HL-60 (cell line): ENCODE measurements at regions not wholly inside any gene's neighbourhood (a gene's known extent, or its start where the extent isn't known, plus 50 kb on each side); places are given as distances from the start of the nearest gene placed in this dataset.

Experiments used
- DNase-seq, 2 experiments: peaks; one replicate each; pipeline ENCODE4 v3.0.0-alpha.2; 2010 to 2020; ENCODE audit warnings: low read depth in 1 of 2, low spot score in 1 of 2
- H3K27ac ChIP-seq: fragments of 250-450 bp; sonication (Bioruptor Pico); replicated peaks from 2 replicates; pipeline ENCODE4 v1.5.1; 2020; ENCODE audit warnings: mild to moderate bottlenecking, moderate library complexity
- H3K27me3 ChIP-seq: fragments of 250-450 bp; sonication (Bioruptor Pico); 2 replicates; pipeline ENCODE4 v1.5.1; 2021; ENCODE audit warnings: mild to moderate bottlenecking, moderate library complexity; ENCODE audit not compliant: insufficient read depth, poor library complexity, severe bottlenecking
- H3K4me3 ChIP-seq: replicated peaks from 2 replicates; pipeline ENCODE4 v1.5.1; 2011; ENCODE audit warnings: mild to moderate bottlenecking, control low read depth, low read length; ENCODE audit not compliant: insufficient read depth
- CTCF ChIP-seq: IDR thresholded peaks from one replicate; pipeline ENCODE4 v1.5.1; 2011; ENCODE audit warnings: low read length, control low read depth, inconsistent platforms; ENCODE audit not compliant: insufficient read depth
- GABPA ChIP-seq: IDR thresholded peaks from 2 replicates; pipeline ENCODE4 v1.6.1; 2012; ENCODE audit warnings: low read depth
- POLR2AphosphoS5 ChIP-seq: IDR thresholded peaks from 2 replicates; pipeline ENCODE4 v1.6.1; 2012; ENCODE audit warnings: low read depth
- SPI1 ChIP-seq: IDR thresholded peaks from 2 replicates; pipeline ENCODE4 v1.6.1; 2012; ENCODE audit warnings: low read depth, mild to moderate bottlenecking, borderline replicate concordance
- TF ChIP-seq, protein P1 (sequence below): IDR thresholded peaks from 2 replicates; pipeline ENCODE4 v1.6.1; 2012; ENCODE audit warnings: low read depth; ENCODE audit not compliant: insufficient replicate concordance

DNA sequence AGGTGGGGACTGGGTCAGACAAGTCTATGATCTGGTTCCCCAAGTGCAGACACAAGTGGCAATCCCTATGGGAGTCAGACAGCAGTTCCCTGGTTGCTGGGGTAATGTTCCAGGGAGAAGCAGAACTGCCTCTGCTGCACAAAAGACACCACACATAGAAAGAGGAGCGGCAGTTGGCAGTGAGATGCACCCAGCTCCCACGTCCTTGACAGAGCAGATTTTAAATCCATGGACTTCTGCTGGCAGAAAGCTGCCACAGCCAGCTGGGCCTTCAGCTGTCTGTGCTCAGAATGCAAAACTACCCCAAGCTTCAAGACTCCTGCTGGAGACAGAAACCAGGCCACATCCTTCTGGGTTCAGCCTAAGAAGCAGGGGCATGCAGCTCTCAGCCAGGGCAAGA, 147.2 kb downstream of the ETAA1 start:
- H3K27ac ChIP-seq, result no peak overlapping the region
- DNase-seq, result no peak
- TF ChIP-seq SPI1, result no peak
- no peak for TF ChIP-seq CTCF
- TF ChIP-seq, protein P1, sequence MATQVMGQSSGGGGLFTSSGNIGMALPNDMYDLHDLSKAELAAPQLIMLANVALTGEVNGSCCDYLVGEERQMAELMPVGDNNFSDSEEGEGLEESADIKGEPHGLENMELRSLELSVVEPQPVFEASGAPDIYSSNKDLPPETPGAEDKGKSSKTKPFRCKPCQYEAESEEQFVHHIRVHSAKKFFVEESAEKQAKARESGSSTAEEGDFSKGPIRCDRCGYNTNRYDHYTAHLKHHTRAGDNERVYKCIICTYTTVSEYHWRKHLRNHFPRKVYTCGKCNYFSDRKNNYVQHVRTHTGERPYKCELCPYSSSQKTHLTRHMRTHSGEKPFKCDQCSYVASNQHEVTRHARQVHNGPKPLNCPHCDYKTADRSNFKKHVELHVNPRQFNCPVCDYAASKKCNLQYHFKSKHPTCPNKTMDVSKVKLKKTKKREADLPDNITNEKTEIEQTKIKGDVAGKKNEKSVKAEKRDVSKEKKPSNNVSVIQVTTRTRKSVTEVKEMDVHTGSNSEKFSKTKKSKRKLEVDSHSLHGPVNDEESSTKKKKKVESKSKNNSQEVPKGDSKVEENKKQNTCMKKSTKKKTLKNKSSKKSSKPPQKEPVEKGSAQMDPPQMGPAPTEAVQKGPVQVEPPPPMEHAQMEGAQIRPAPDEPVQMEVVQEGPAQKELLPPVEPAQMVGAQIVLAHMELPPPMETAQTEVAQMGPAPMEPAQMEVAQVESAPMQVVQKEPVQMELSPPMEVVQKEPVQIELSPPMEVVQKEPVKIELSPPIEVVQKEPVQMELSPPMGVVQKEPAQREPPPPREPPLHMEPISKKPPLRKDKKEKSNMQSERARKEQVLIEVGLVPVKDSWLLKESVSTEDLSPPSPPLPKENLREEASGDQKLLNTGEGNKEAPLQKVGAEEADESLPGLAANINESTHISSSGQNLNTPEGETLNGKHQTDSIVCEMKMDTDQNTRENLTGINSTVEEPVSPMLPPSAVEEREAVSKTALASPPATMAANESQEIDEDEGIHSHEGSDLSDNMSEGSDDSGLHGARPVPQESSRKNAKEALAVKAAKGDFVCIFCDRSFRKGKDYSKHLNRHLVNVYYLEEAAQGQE, result no peak
- no peak for TF ChIP-seq POLR2AphosphoS5
- no peak for TF ChIP-seq GABPA
- no peak overlapping the region for H3K4me3 ChIP-seq
- H3K27me3 ChIP-seq, result no peaks in the 10 kb centered on the region

GRCh38 chr2:67548317-67549201, 151.4 kb downstream of the ETAA1 start:
- no peaks in the 10 kb centered on the region for H3K27me3 ChIP-seq
- H3K27ac ChIP-seq, result no peak overlapping the region
- TF ChIP-seq POLR2AphosphoS5, result no peak
- TF ChIP-seq CTCF, result no peak
- no peak for TF ChIP-seq GABPA
- TF ChIP-seq, protein P1, result no peak
- no peak for TF ChIP-seq SPI1
- DNase-seq, result no peak
- no peak overlapping the region for H3K4me3 ChIP-seq

DNA sequence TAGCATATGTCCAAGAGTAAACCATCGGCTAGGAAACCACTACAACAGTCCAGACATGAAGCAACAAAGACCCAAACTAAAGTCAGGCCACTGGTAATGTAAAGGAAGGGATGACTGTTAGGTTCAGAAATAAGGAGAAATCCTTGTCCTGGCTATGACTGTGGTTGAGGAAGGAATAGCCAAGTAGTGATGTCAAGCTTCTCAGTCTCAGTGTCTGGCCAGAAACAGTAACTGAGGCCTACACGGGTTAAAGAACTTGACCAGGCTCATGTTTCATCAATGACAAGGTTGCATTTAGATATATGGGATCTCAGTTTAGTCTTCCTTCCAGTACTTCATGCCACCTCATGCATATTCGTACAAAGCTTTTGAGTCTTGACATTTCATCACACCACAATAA, 162.0 kb downstream of the ETAA1 start:
- Histone ChIP-seq H3K4me3 (no peak overlapping the region), H3K27ac (no peak overlapping the region), H3K27me3 (no peaks in the 10 kb centered on the region)
- no peak for DNase-seq
- TF ChIP-seq, protein P1, result no peak
- TF ChIP-seq SPI1, result no peak
- TF ChIP-seq POLR2AphosphoS5, result no peak
- TF ChIP-seq CTCF, result no peak
- no peak for TF ChIP-seq GABPA
